NCI-H146 (cell line): ENCODE measurements at regions not wholly inside any gene's neighbourhood (a gene's known extent, or its start where the extent isn't known, plus 50 kb on each side); places are given as distances from the start of the nearest gene placed in this dataset.
"Not testable (repeated sequence)": the region's sequence is repeated elsewhere in the genome, so short reads cannot be mapped to it uniquely, and the experiment has no call there.

Source experiments
- DNase-seq: peaks from one replicate; lab custom pipeline; 2025; lab: John Stamatoyannopoulos, UW

GRCh38 chr5:79924936-79925893 lies 65.8 kb downstream of the MTX3 start:
- peak; percentile 4 for DNase-seq

DNA sequence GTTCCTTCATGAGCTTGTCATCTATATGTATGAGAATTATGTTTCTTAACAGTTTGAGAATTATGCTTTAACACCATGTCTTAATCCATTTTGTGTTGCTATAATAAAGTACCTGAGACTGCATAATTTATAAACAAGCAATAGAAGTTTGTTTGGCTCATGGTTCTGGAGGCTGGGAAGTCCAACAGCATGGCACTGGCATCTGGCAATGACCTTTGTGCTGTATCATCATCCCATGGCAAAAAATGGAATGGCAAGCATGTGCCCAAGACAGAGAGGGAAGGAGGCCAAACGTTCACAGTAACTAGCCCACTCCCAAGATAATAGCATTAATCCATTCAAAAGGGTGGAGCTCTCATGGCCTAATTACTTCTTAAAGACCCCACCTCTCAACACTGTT lies 67.6 kb downstream of the MTX3 start:
- no peak for DNase-seq

DNA sequence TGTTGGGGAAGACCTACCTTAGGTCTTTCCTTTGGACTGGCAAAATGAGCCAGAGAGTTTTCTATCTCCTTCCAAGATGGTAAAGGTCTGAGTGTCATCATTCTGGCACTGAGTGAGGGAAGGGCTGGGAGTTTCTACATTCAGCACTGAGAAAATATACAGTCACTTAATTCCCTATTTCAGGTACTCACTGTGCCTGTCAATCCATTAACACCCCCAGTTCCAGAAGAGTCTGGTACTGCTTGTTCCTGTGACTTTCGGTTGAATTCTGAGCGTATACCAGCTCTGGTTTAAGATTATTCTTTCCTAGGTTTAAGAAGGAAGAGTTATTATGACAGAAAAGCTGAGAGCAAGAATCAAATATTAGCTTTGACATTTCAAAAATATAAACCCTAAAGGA lies 68.4 kb downstream of the MTX3 start:
- no peak for DNase-seq

GRCh38 chr5:79907452-79907851 lies 83.6 kb downstream of the MTX3 start:
- not testable (repeated sequence) for DNase-seq

DNA sequence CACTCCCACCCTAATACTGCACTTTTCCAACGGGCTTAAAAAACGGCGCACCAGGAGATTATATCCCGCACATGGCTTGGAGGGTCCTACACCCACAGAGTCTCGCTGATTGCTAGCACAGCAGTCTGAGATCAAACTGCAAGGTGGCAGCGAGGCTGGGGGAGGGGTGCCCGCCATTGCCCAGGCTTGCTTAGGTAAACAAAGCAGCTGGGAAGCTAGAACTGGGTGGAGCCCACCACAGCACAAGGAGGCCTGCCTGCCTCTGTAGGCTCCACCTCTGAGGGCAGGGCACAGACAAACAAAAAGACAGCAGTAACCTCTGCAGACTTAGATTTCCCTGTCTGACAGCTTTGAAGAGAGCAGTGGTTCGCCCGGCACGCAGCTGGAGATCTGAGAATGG lies 88.5 kb downstream of the MTX3 start:
- DNase-seq = not testable (repeated sequence)

GRCh38 chr5:79901631-79902030 lies 89.4 kb downstream of the MTX3 start:
- no peak for DNase-seq

GRCh38 chr5:79898611-79899010 lies 92.5 kb downstream of the MTX3 start:
- DNase-seq = no peak

GRCh38 chr5:79893976-79894375 lies 97.1 kb downstream of the MTX3 start:
- no peak for DNase-seq

- no peak for DNase-seq
These were observed 97.6 kb downstream of the MTX3 start for GRCh38 chr5:79893485-79893884.

GRCh38 chr5:79890930-79891249 lies 100.2 kb downstream of the MTX3 start:
- no peak for DNase-seq

GRCh38 chr5:79890119-79890929 lies 100.7 kb downstream of the MTX3 start:
- no peak for DNase-seq

GRCh38 chr5:79888643-79889042 lies 102.4 kb downstream of the MTX3 start:
- DNase-seq = no peak

DNA sequence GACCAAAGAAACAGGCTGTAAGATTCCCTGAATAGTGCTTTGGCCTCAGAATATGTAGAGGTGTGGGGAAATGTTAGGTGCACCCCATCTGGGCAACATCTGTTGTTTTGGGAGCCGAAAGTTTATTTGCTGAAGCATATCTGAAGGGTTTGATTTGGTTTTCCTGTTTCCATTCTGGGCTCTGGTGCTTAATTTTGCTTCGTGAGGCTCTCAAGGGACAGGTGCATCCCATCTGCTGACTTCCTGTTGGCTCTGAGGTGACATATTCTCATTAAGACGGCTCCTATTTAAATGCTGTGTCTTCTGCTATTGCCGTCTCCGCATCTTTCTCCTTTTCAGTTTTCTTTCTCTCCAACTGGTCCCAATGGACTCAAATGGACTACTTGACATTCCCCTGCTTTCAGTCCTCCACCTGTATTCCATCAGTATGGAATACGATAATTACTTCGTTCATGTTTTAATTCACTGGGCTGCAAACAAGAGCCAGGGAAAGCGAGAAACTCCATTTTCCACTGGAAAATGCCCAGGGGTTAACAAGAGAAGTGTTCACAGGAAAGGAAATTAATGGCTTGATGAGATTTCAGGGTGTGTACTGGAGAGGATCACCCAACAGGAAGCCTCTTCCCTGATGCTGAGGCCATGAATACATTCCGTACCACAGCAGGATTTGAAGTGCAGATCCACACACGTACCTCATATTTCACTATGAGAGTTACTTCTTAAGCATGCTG lies 104.0 kb downstream of the MTX3 start:
- DNase-seq = peak; percentile 9

DNA sequence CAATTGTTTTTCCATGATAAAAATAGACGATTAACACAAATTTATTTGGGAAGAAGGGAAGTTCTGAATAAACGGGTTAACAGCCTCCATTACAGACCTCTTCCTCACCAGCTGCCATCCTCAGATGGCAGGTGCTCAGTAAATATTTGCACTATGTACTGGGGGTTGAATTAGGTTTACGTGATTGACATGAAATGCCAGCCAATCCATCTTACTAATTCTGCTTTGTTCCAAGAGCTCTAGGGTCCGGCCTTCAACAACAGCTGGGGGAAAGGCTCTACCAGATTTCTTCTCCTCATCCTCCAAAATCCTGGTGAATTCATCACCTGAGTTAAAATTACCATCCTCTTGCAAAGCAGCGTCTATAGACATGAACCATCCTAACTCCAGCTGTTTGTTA lies 104.6 kb downstream of the MTX3 start:
- peak; percentile 63 for DNase-seq

DNA sequence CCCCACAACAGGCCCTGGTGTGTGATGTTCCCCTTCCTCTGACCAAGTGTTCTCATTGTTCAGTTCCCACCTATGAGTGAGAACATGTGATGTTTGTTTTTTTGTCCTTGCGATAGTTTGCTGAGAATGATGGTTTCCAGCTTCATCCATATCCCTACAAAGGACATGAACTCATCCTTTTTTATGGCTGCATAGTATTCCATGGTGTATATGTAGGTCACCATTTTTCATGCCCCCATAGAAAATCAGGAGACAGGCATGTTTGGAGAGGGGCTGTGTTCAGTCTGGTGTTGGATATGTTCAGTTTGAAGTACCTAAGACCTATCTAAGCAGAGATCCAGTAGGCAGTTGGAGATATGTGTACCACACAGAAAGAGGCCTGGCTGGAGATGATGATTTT lies 111.2 kb downstream of the MTX3 start:
- DNase-seq = not testable (repeated sequence)

- no peak for DNase-seq
These were observed 112.2 kb downstream of the MTX3 start for GRCh38 chr5:79878721-79879336.

DNA sequence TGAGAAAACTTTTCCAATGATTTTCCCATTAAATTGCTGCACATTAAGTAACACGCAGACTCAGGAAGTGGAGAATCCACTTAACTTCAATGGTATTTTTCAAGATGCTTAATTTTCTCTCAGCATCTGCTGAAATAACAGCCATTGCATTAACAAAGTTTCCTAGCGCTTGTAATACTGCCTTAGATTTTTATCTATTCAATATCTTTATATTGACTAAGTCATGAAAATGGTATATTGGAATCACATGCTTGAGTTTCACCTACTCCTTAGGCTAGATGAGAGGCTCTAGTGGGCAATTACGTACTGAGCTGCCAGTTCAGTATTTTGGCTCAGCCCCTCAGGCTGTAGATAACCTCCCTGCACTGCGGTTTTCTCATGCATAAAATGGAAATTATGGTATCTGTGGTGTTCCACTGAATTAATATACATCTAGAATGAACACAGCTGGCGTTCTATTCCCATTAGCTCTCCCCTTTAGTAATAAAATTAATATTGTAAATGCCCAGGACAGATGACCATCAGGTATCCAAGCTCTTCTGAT lies 112.9 kb downstream of the MTX3 start:
- DNase-seq = no peak

GRCh38 chr5:79876456-79876855 lies 114.6 kb downstream of the MTX3 start:
- no peak for DNase-seq

DNA sequence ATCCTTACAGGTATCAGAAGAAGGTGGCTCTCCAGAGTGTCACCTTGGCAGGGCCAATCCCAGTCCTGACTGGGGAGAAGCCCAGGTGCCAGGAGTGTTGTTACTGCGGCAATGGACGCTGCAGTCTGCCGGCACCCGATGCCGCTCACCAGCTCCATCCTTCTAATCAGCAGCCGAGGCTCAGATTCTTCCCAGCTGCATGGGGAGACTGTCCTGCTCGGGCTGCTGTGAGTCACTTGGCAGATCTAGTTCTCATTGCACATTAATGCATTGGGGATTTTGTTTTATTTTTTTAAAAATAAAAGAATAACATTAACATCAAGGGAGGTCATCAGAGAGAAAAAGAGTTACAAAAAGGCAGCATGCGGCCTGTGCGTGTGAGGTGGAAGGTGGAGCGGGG lies 115.8 kb downstream of the MTX3 start:
- DNase-seq = no peak

DNA sequence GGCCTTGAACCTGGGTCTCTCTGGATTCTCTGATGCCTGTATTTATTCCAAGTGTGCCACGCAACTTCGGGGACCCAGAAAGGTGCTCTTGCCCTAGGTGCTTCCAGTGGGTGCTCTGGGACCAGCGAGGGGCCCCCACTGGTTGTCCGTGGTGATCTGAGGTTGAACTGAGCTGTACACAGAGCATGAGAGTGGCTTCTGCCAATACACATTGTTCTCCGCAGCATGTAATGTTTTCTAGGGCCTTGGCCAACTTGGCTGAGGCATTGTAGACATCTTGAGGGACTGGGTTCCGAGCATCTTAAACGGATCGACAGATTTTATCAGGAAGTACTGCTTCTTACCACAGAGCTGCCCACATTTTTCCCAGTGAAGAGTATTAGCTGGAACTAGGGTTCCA lies 117.9 kb downstream of the MTX3 start:
- DNase-seq = no peak

- no peak for DNase-seq
These were observed 118.8 kb downstream of the MTX3 start for GRCh38 chr5:79872291-79872690.
